Epidermal melanocyte (primary cell): ENCODE measurements at regions not wholly inside any gene's neighbourhood (a gene's known extent, or its start where the extent isn't known, plus 50 kb on each side); places are given as distances from the start of the nearest gene placed in this dataset.

Source experiments
- DNase-seq: peaks from one replicate; pipeline ENCODE4 v3.0.0; 2011; ENCODE audit warnings: low spot score; ENCODE audit not compliant: insufficient read length

GRCh38 chr9:79292731-79293280 is 279.0 kb upstream of the TLE4 start:
- no peak for DNase-seq

GRCh38 chr9:79300068-79300467 is 271.7 kb upstream of the TLE4 start:
- no peak for DNase-seq

- no peak for DNase-seq
Observed at GRCh38 chr9:79301085-79301484, 270.7 kb upstream of the TLE4 start.

- DNase-seq, result no peak
Observed at GRCh38 chr9:79301551-79302391, 270.0 kb upstream of the TLE4 start.

GRCh38 chr9:79302569-79302968 is 269.2 kb upstream of the TLE4 start:
- DNase-seq, result no peak

GRCh38 chr9:79308012-79308411 is 263.8 kb upstream of the TLE4 start:
- DNase-seq, result no peak

GRCh38 chr9:79312686-79313421 is 258.9 kb upstream of the TLE4 start:
- DNase-seq, result no peak

- DNase-seq, result no peak
Observed at GRCh38 chr9:79325501-79325900, 246.3 kb upstream of the TLE4 start.

- DNase-seq, result no peak
Observed at GRCh38 chr9:79329861-79330260, 241.9 kb upstream of the TLE4 start.

- no peak for DNase-seq
Observed at GRCh38 chr9:79334001-79334400, 237.8 kb upstream of the TLE4 start.

GRCh38 chr9:79334711-79335110 is 237.1 kb upstream of the TLE4 start:
- no peak for DNase-seq

GRCh38 chr9:79335987-79336386 is 235.8 kb upstream of the TLE4 start:
- DNase-seq, result no peak

GRCh38 chr9:79341561-79341960 is 230.2 kb upstream of the TLE4 start:
- no peak for DNase-seq

GRCh38 chr9:79346350-79347020 is 225.3 kb upstream of the TLE4 start:
- DNase-seq, result no peak

- DNase-seq, result no peak
Observed at GRCh38 chr9:79352322-79352721, 219.4 kb upstream of the TLE4 start.

- no peak for DNase-seq
Observed at GRCh38 chr9:79353856-79354520, 217.8 kb upstream of the TLE4 start.

- DNase-seq, result no peak
Observed at GRCh38 chr9:79357194-79357593, 214.6 kb upstream of the TLE4 start.

GRCh38 chr9:79357616-79358015 is 214.1 kb upstream of the TLE4 start:
- no peak for DNase-seq

- DNase-seq, result no peak
Observed at GRCh38 chr9:79360387-79361347, 211.1 kb upstream of the TLE4 start.
